ENCODE measurements at regions not wholly inside any gene's neighbourhood (a gene's known extent, or its start where the extent isn't known, plus 50 kb on each side); places are given as distances from the start of the nearest gene placed in this dataset.

DNA sequence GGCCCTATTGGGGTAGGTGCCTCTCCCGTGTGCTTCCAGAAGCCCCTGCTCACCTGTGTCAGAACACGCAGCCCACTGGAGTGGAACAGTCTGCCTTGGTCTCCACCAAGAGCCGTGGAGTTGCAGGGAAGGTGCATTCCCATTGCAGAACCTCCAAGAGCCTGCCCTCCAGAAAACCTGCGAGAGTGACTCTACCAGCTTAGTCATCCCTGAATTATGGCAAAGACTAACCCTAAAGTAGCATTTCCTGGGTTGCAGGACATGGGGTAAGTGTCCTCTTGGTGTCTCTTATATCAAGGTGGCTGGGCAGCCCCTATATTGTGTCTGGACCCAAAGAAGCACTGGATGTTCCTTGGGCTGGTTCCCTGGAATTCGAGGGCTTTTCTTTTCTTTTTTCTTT is 224.6 kb downstream of the BCOR start:
- TF ChIP-seq, protein P1, sequence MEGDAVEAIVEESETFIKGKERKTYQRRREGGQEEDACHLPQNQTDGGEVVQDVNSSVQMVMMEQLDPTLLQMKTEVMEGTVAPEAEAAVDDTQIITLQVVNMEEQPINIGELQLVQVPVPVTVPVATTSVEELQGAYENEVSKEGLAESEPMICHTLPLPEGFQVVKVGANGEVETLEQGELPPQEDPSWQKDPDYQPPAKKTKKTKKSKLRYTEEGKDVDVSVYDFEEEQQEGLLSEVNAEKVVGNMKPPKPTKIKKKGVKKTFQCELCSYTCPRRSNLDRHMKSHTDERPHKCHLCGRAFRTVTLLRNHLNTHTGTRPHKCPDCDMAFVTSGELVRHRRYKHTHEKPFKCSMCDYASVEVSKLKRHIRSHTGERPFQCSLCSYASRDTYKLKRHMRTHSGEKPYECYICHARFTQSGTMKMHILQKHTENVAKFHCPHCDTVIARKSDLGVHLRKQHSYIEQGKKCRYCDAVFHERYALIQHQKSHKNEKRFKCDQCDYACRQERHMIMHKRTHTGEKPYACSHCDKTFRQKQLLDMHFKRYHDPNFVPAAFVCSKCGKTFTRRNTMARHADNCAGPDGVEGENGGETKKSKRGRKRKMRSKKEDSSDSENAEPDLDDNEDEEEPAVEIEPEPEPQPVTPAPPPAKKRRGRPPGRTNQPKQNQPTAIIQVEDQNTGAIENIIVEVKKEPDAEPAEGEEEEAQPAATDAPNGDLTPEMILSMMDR (IDR thresholded peaks at IDR 0.05; ENCODE audit: unreplicated experiment in 3 of 3), result no peak
- H3K9me3 Mint-ChIP-seq, result peaks cover 8% of the 10 kb centered on the region
- peaks cover 13% of the 10 kb centered on the region for H3K27me3 Mint-ChIP-seq (ENCODE audit: low read depth)
- no peak overlapping the region for H3K27ac Mint-ChIP-seq
- no peaks in the 10 kb centered on the region for H3K36me3 Mint-ChIP-seq (ENCODE audit: low read depth)
- H3K4me3 Mint-ChIP-seq, result no peak overlapping the region
- peaks cover 6% of the 10 kb centered on the region for H3K4me1 Mint-ChIP-seq

DNA sequence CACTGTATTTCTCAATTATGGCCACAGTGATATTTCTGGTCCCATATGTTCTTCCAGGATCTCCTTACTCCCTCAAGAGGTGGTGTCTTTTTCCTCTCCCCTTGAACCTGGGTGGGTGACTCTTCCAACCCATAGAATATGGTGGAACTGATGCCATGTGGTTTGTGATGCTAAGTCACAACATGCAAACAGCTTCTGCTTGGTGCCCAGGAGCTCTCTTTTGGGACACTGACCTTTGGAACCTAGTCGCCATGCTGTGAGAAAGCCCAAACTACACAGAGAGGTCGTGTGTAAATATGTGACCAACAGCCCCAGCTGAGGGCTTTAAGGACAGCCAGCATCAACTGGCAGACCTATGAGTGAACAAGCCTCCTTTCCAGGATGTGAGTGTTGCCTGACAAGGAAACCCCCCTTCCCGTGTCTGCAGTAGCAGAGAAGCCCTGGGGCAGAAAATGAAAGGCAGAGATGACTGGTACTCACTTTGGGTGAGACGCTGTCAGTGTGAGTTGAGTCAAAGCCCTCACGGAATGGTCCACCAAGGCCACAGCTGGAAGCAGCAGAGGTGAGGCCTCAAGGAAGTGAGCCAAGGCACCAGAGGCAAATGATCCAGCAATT is 223.4 kb downstream of the BCOR start:
- H3K4me1 Mint-ChIP-seq, result peaks cover 18% of the 10 kb centered on the region
- no peak overlapping the region for H3K4me3 Mint-ChIP-seq
- peaks cover 16% of the 10 kb centered on the region for H3K27me3 Mint-ChIP-seq (ENCODE audit: low read depth)
- TF ChIP-seq, protein P1 (IDR thresholded peaks at IDR 0.05; ENCODE audit: unreplicated experiment in 3 of 3), result no peak
- H3K36me3 Mint-ChIP-seq (ENCODE audit: low read depth), result no peaks in the 10 kb centered on the region
- H3K9me3 Mint-ChIP-seq, result peaks cover 8% of the 10 kb centered on the region
- H3K27ac Mint-ChIP-seq, result peak overlapping the region in 1 of 3 experiments; percentile 53

DNA sequence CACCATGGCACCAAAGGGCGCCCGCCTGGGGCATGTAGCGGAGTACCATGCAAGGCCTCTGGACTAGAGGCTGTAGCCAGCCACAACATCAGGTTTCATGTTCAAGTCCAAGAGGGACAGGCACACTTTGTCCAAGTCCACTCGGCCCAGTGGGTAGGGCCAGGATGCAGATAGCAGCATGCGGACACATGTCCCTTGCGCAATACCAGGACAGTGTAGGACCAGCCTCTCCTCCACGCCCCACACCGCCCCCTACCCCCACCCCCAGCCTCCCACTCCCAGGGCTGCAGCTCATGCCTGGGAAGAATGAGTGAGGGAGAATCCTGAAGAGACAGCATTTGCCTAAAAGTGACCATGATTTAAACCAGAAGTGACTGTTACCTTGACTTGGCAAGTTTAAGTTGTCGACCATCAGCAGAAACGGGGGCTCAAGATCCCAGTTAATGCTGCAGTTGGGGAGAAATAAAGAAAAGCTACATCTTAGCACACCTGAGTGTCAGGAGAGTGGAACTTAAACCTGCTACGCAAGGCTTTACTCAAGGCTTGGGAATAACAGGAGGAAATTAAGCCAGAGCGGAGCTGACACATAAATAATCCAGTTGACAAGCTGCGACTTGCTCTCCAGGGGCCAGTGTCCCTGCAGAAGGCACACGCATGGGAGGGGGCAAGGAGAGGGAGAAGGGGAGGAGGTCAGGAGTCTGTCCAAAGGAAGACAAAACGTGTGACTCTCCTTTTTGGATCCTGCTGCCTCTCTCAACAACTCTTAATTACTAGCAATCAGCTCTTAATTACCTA is 221.7 kb downstream of the BCOR start:
- Mint-ChIP-seq H3K4me1 (peaks cover 25% of the 10 kb centered on the region), H3K27me3 (ENCODE audit: low read depth) (peaks cover 16% of the 10 kb centered on the region), H3K9me3 (peaks cover 4% of the 10 kb centered on the region)

DNA sequence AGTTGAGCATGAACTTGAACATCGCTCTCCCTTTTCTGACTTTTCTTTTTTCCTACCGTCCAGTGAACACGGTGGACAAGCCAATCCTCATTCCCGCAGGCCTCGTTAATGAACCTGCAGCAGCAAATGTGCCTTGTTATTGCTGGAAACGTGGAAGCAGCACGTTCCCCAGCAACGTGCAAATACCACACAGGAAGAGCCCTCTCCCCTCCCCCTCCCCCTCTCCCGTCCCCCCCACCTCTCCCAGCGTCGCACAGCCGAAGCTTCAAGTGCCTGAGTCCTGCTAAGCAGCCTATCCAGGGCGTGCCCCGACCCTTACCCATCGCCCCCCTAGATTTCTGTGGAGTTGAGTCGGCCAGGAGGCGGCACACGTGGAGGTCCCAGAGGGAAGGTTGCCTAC is 219.9 kb downstream of the BCOR start:
- peaks cover 4% of the 10 kb centered on the region for H3K9me3 Mint-ChIP-seq
- H3K36me3 Mint-ChIP-seq (ENCODE audit: low read depth), result no peaks in the 10 kb centered on the region
- H3K27ac Mint-ChIP-seq, result peak overlapping the region in 1 of 3 experiments; percentile 40
- no peak overlapping the region for H3K4me3 Mint-ChIP-seq
- peaks cover 14% of the 10 kb centered on the region for H3K27me3 Mint-ChIP-seq (ENCODE audit: low read depth)
- H3K4me1 Mint-ChIP-seq, result peaks cover 25% of the 10 kb centered on the region
- TF ChIP-seq, protein P1 (IDR thresholded peaks at IDR 0.05; ENCODE audit: unreplicated experiment in 3 of 3), result no peak

More for the DNA sequence above, 221.7 kb downstream of the BCOR start:
- Mint-ChIP-seq H3K36me3 (ENCODE audit: low read depth) (no peaks in the 10 kb centered on the region), H3K27ac (peak overlapping the region in 1 of 3 experiments; percentile 33), H3K4me3 (no peak overlapping the region)
- TF ChIP-seq, protein P1 (IDR thresholded peaks at IDR 0.05; ENCODE audit: unreplicated experiment in 3 of 3), result no peak

DNA sequence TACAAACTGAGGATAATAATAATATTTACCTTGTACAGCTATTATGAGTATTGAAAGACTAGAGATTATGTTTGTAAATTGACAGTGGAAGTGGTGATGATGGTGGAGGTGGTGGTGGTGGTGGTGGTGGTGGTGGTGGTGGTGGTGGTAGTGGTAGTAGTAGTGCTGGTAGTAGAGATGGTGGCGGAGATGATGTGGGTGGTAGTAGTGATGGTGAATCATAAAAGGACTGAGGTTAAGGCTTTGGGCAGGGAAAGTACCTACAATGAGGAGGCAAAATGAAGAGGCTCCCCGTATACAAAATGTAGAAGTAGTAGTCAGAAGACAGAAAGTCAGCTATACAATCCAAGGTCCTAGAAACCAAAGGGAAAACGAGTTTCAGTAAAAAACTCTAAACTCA is 214.1 kb downstream of the BCOR start:
- H3K36me3 Mint-ChIP-seq (ENCODE audit: low read depth), result no peaks in the 10 kb centered on the region
- peaks cover 13% of the 10 kb centered on the region for H3K9me3 Mint-ChIP-seq
- no peak overlapping the region for H3K27ac Mint-ChIP-seq
- peaks cover 23% of the 10 kb centered on the region for H3K4me1 Mint-ChIP-seq
- peaks cover 19% of the 10 kb centered on the region for H3K27me3 Mint-ChIP-seq (ENCODE audit: low read depth)
- TF ChIP-seq, protein P1 (IDR thresholded peaks at IDR 0.05; ENCODE audit: unreplicated experiment in 3 of 3), result no peak
- no peak overlapping the region for H3K4me3 Mint-ChIP-seq

Measured in nephron (organoid).